ENCODE measurements at regions not wholly inside any gene's neighbourhood (a gene's known extent, or its start where the extent isn't known, plus 50 kb on each side); places are given as distances from the start of the nearest gene placed in this dataset.
A peak's percentile ranks its signal among the peaks of the same experiment; 100 is the strongest.
"Not testable (repeated sequence)": the region's sequence is repeated elsewhere in the genome, so short reads cannot be mapped to it uniquely, and the experiment has no call there.

DNA sequence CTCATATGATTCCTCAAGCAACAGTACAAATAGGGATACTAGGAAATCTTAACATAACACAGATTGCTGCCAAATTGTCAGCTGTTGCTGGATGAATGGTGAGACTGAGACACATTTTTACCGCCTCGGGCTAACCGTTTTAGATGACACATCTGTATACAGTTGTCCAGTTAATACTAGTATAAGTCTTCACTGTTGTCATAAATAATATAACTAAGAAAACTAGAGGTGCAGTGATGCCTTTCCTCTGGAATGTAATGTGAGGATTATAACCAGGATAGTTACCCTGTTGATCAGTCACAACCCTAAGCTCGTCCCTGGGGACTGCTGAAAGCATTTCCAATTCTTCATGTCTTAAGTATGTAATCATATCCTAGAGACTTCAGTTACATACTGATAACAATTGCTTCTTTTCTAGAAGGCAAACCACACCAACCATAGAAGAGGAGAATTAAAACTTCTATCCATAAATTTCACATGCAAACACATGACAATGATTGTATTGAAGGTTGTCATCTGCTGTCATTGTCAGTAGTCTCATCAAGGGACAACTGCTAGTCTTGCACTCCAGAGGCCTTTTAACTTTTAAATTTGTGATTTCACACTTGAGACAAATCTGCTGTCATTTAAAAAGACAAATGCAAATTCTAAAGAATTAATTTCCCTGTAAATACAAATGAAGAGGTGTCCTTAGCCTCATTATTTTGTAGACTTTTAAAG lies 100.4 kb upstream of the SEMA3D start:
- DNase-seq, result no peak

DNA sequence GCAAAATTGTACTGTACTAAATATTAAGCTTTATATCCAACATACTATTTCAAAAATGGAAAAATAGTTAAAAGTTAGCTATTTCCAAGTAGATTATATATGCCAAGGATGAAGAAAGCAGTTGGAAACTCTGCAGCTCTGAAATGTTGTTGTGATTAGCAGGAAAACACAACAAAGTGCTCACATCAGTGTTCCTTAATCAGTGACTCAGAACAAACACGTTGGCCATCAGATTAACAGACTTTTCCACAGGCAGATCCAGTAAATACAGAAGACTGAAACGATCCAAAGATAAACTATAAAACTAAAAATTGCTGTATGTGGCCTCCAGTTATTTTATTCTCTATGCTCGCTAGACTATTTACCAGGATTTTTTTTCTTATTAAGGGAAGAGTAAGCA lies 99.6 kb upstream of the SEMA3D start:
- DNase-seq, result no peak

DNA sequence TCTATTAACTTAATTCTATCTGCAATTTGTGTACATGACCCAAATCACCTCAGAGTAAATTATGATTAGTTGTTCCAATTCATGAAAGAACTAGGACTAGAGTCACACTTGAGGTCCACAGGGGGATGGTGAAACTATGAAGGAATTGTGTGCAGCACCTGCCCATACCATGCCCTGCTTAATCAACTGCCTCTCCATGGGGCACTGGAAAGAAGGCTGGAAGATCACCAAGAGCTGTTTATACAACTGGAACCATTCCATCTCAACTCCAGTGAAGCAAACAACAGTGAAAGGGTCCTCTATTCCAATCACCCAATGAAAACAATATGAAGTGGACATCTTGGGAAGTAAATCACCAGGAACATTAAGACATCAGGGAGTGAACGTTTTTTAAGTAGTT lies 98.7 kb upstream of the SEMA3D start:
- peak; percentile 17 to 67 for DNase-seq

DNA sequence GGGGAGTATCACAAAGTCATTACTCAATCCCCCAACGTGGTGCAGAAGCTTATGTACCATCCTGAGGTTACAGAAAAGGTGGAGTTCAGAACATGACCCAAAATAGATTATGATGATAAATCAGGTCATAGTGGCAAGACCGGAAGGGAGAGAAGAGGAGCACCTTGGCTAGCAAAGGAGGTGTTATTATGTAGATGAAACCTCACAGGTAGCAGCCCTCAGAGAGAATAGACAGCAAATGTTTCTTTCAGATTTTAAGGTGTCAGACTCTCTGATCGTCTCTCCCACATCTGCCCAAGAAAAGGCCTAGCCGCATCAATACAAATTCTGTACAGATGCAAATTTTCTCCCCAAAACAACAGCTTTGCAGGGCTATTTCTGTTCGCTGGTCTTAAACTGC lies 88.3 kb upstream of the SEMA3D start:
- DNase-seq, result no peak

DNA sequence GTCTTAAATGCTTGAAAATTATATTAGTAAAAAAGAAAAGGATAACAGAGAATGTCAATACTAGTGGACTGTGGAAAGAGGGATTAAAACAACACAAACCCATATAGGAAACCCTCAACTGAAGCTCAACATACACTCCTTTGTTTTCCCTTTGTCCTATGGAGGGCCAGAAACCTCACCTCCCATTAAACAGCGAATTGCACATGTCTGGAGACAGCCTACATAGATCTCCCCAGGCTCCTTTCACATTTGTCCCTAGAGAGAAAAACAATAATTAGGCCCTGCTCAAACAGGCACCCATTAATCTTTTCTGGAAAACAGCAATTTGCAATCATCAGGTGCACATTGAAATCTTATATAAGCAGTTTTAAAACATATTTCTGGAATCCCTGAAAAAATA lies 87.6 kb upstream of the SEMA3D start:
- no peak for DNase-seq

DNA sequence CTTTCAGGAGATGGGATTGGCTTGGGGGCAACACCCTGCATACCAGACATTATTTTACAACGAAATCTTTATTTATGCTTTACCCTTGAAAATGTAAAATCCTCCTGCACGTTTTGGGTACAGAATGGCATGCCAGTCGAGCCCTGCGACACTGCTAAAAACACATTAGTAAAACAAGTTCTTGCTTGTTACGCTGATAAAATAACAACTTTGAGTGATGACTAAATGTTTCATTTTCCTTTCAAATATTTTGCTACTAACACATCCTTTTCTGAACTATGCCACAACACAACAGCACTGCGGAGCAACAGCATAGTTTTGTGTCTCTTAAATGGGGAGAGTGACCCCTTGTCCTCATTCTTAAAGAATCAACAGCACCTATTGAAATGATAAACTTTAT lies 76.0 kb upstream of the SEMA3D start:
- no peak for DNase-seq

DNA sequence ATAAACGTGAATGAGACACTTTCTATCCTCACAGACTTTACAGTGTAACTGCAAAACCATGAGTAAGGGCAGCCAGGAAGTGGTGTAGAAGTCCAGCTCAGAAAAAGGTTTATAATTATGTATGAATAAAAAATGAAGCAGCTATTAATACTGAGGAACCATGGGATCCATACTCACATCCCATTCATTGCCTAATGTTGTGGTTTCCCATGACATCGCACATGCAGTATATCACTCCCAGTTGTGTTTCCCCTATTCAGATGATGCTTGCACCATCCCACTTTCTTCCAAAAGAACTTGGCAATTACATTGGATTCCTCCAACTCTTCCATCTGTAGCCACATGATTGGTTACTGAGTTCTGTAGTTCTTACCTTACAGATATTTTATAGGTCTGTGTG lies 74.5 kb upstream of the SEMA3D start:
- DNase-seq, result no peak

DNA sequence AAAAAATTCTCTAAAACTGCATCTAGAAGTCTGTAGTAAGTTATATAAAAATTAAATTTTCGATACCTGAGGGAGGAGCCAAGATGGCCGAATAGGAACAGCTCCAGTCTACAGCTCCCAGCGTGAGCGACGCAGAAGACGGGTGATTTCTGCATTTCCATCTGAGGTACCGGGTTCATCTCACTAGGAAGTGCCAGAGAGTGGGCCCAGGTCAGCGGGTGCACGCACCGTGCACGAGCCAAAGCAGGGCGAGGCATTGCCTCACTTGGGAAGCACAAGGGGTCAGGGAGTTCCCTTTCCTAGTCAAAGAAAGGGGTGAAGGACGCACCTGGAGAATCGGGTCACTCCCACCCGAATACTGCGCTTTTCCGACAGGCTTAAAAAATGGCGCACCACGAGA lies 62.9 kb upstream of the SEMA3D start:
- not testable (repeated sequence) for DNase-seq

DNA sequence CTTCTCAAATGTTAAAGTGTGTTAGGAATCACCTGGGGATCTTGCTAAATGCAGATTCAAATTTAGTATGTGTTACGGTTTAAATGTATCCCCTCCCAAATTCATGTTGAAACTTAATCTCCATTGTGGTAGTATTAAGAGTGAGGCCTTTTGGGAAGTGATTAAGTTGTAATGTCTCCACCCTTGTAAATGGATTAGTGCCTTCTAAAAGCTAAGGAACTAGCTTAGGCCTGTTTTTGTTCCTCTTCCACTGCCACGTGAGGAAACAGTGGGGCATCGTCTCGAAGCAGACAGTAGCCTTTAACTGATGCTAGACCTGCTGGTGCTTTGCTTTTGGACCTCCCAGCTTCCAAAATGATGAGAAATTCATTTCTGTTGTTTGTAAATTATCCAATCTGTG lies 52.3 kb upstream of the SEMA3D start:
- DNase-seq, result no peak

DNA sequence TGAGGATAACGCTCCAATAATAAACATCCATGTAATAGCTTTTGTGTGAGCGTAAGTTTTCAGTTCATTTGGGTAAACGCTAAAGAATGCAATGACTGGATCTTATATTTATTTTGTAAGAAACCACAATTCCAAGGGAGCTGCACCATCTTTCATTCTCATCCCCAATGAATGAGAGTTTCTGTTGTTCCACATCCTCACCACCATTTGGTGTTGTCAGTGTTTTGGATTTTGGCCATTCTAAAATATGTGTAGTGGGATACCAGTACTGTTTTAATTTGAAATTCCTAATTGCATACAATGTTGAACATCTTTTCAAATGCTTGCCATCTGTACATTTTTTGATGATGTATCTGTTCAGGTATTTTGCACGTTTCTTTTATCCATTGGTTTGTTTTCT lies 50.9 kb upstream of the SEMA3D start:
- DNase-seq, result no peak
